Panc1 (cell line): ENCODE measurements at regions not wholly inside any gene's neighbourhood (a gene's known extent, or its start where the extent isn't known, plus 50 kb on each side); places are given as distances from the start of the nearest gene placed in this dataset.

Experiments used
- ATAC-seq: fragments of 200-7000 bp; cut with Tn5 transposase; 2 replicates; pipeline ENCODE4 v1.9.1; 2020; ENCODE audit warnings: mild to moderate bottlenecking, moderate library complexity
- BruUV-seq: library from RNA; stranded (reverse); fragments of 400-500 nt; replicated peaks from 2 replicates; lab custom pipeline; 2021; lab: Mats Ljungman, UMichigan
- CTCF ChIA-PET: fragments of 300-600 bp; sonication (Branson Sonifier 250); formaldehyde crosslinking; loops from one replicate; lab custom pipeline; 2022; ENCODE audit warnings: antibody characterized with exemption; lab: Charles Lee
- POLR2A ChIA-PET: fragments of 300-600 bp; sonication (Branson Sonifier 250); formaldehyde crosslinking; loops from one replicate; lab custom pipeline; 2022; ENCODE audit warnings: antibody characterized with exemption; lab: Charles Lee
- DNase-seq: peaks from one replicate; pipeline ENCODE4 v3.0.0-alpha.2; 2010; ENCODE audit warnings: low read depth, low spot score
- H3K27ac ChIP-seq: 2 replicates; pipeline ENCODE4 v1.5.1; 2011; ENCODE audit warnings: mild to moderate bottlenecking, low read length, inconsistent platforms
- H3K27me3 ChIP-seq: fragments of 200-500 bp; sonication (Bioruptor generic); 2 replicates; pipeline ENCODE4 v1.6.0; 2014; ENCODE audit warnings: low read length, inconsistent platforms; ENCODE audit not compliant: control insufficient read depth, insufficient read depth
- H3K36me3 ChIP-seq: fragments of 200-500 bp; sonication (Bioruptor generic); 2 replicates; pipeline ENCODE4 v1.5.1; 2014; ENCODE audit warnings: inconsistent platforms, mild to moderate bottlenecking, low read length, moderate library complexity; ENCODE audit not compliant: control insufficient read depth, insufficient read depth
- H3K4me1 ChIP-seq: 2 replicates; pipeline ENCODE4 v1.5.1; 2011; ENCODE audit warnings: inconsistent platforms, mild to moderate bottlenecking, low read length, moderate library complexity; ENCODE audit not compliant: control insufficient read depth, insufficient read depth
- H3K4me3 ChIP-seq, 2 experiments: 2 replicates each; pipeline ENCODE4 v1.5.1; 2011 to 2012; ENCODE audit warnings: low read depth in 2 of 2, low read length in 2 of 2, mild to moderate bottlenecking in 2 of 2, inconsistent platforms in 1 of 2, moderate library complexity in 1 of 2
- H3K9me3 ChIP-seq: fragments of 200-500 bp; sonication (Bioruptor generic); 2 replicates; pipeline ENCODE4 v1.5.1; 2014; ENCODE audit warnings: low read depth, mild to moderate bottlenecking, inconsistent platforms, low read length, moderate library complexity; ENCODE audit not compliant: control insufficient read depth, insufficient read depth
- CTCF ChIP-seq: fragments of 450-650 bp; IDR thresholded peaks from 2 replicates; pipeline ENCODE4 v1.5.1; 2017; ENCODE audit warnings: mild to moderate bottlenecking
- POLR2AphosphoS5 ChIP-seq: IDR thresholded peaks from 2 replicates; pipeline ENCODE4 v1.6.1; 2012; ENCODE audit warnings: mild to moderate bottlenecking, low read depth, low read length, moderate library complexity
- SIN3A ChIP-seq: IDR thresholded peaks from 2 replicates; pipeline ENCODE4 v1.6.1; 2012; ENCODE audit warnings: low read depth, mild to moderate bottlenecking, low read length, moderate library complexity, borderline replicate concordance; ENCODE audit not compliant: insufficient read depth
- TCF7L2 ChIP-seq: IDR thresholded peaks from 2 replicates; pipeline ENCODE4 v1.6.1; 2011; ENCODE audit warnings: mild to moderate bottlenecking, low read depth, low read length, inconsistent platforms
- in situ Hi-C: cut with HindIII; loops from 2 replicates; pipeline ENCODE4 v1.10.0; 2016; ENCODE audit warnings: low sequenced_read_pairs, low pct_unique_long_range_greater_than_20kb
- intact Hi-C: fragments of 100-400 bp; cut with micrococcal nuclease; formaldehyde crosslinking; loops from one replicate; pipeline ENCODE4 v1.10.0; 2022; ENCODE audit not compliant: unreplicated experiment
- TF ChIP-seq, protein P1 (sequence below), 2 experiments: IDR thresholded peaks; 2 replicates each; pipeline ENCODE4 v1.6.1; 2011 to 2012; ENCODE audit warnings: low read depth in 2 of 2, control low read depth in 1 of 2, low read length in 1 of 2, mild to moderate bottlenecking in 1 of 2, moderate library complexity in 1 of 2; ENCODE audit not compliant: insufficient read depth in 1 of 2

- ChIA-PET POLR2A (no interaction called here), CTCF (no interaction called here)
- no peak for DNase-seq
- no peaks in the 10 kb centered on the region for H3K36me3 ChIP-seq
- in situ Hi-C loops (no loop called here), intact Hi-C loops (no loop called here)
- TF ChIP-seq SIN3A (no peak), CTCF (no peak), TCF7L2 (no peak), POLR2AphosphoS5 (no peak)
- TF ChIP-seq, protein P1, sequence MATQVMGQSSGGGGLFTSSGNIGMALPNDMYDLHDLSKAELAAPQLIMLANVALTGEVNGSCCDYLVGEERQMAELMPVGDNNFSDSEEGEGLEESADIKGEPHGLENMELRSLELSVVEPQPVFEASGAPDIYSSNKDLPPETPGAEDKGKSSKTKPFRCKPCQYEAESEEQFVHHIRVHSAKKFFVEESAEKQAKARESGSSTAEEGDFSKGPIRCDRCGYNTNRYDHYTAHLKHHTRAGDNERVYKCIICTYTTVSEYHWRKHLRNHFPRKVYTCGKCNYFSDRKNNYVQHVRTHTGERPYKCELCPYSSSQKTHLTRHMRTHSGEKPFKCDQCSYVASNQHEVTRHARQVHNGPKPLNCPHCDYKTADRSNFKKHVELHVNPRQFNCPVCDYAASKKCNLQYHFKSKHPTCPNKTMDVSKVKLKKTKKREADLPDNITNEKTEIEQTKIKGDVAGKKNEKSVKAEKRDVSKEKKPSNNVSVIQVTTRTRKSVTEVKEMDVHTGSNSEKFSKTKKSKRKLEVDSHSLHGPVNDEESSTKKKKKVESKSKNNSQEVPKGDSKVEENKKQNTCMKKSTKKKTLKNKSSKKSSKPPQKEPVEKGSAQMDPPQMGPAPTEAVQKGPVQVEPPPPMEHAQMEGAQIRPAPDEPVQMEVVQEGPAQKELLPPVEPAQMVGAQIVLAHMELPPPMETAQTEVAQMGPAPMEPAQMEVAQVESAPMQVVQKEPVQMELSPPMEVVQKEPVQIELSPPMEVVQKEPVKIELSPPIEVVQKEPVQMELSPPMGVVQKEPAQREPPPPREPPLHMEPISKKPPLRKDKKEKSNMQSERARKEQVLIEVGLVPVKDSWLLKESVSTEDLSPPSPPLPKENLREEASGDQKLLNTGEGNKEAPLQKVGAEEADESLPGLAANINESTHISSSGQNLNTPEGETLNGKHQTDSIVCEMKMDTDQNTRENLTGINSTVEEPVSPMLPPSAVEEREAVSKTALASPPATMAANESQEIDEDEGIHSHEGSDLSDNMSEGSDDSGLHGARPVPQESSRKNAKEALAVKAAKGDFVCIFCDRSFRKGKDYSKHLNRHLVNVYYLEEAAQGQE (IDR thresholded peaks at IDR 0.05; ENCODE audit: insufficient read depth in 1 of 2, low read depth in 2 of 2, low read length in 1 of 2): no peak
- no peaks in the 10 kb centered on the region for H3K9me3 ChIP-seq
- H3K27me3 ChIP-seq: no peaks in the 10 kb centered on the region
- H3K4me1 ChIP-seq: no peaks in the 10 kb centered on the region
- H3K4me3 ChIP-seq: no peak overlapping the region
- H3K27ac ChIP-seq: no peak overlapping the region
- no TSS peak for BruUV-seq
- no peak for ATAC-seq
Observed at GRCh38 chr2:40962026-40962425, 510.1 kb upstream of the SLC8A1 start.

- CTCF ChIA-PET: no interaction called here
- no TSS peak for BruUV-seq
Observed at GRCh38 chr2:40964509-40965250, 512.8 kb upstream of the SLC8A1 start.

More at GRCh38 chr2:40964509-40965250, 512.8 kb upstream of the SLC8A1 start:
- Histone ChIP-seq H3K4me1 (no peaks in the 10 kb centered on the region), H3K27me3 (no peaks in the 10 kb centered on the region), H3K27ac (no peak overlapping the region), H3K9me3 (no peaks in the 10 kb centered on the region), H3K4me3 (no peak overlapping the region), H3K36me3 (no peaks in the 10 kb centered on the region)
- intact Hi-C loops (no loop called here), in situ Hi-C loops (no loop called here)
- DNase-seq (no peak), ATAC-seq (no peak)
- TF ChIP-seq TCF7L2 (no peak), SIN3A (no peak), CTCF (no peak), POLR2AphosphoS5 (no peak)
- TF ChIP-seq, protein P1 (IDR thresholded peaks at IDR 0.05; ENCODE audit: insufficient read depth in 1 of 2, low read depth in 2 of 2, low read length in 1 of 2): no peak
- POLR2A ChIA-PET: no interaction called here
